ENCODE measurements at regions not wholly inside any gene's neighbourhood (a gene's known extent, or its start where the extent isn't known, plus 50 kb on each side); places are given as distances from the start of the nearest gene placed in this dataset.
"Not testable (repeated sequence)": the region's sequence is repeated elsewhere in the genome, so short reads cannot be mapped to it uniquely, and the experiment has no call there.

DNA sequence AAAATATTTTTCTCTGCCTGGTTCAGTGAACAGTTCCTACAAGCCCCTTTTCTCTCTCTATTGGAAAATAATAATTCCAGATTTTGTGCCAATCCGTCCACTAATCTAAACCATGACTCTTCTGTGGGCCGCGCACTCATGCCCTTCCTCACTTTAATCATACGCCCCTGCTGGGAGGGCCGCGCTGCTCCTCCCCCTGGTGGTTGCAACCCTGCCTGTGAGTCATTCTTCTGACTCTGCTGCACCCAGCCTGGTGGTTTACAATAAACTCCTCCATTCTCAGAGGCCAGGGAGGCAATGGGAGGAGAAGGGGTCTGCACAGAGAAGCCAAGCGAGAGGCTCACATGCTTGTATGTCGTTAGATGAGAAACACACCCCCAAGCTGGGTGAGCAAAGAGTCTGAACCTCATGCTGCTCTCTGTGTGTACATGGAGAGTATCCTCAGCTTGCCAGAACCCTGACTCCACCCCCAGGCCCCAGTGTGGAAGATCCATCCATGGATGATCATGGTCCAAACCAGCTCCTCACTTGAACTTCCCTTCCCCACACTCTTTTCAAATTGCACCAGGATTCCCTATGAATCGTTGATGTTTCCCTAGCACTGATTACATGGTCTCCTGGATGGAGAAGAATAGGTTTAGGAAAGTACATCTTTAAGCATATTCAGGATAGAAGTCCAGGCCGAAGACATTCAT lies 228.9 kb downstream of the ANKRD30B start:
- no peak for ATAC-seq (ENCODE audit: low read depth)
- CTCF ChIA-PET: no interaction called here

DNA sequence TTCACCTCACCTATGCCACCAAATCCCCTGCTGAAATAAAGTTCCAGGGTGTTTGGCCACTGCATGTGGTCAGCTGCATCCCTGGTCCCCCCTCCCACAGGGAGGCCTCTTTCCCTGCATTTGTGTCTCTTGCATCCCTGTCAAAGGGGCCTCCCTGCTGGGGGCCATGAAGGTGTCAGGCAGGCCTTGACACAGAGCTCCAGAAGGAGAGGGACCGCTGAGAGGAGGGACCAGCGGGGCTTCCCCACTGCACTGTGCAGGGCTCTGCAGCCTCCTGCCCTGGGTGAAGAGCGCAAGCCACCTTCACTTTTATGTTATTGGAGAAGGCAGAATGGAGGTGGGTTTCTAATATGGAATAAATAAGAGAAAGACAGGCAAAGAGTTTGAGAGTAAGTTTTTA lies 230.2 kb downstream of the ANKRD30B start:
- ATAC-seq (ENCODE audit: low read depth) (no peak), DNase-seq (no peak)
- H3K4me1 Mint-ChIP-seq: no peaks in the 10 kb centered on the region
- H3K36me3 Mint-ChIP-seq (ENCODE audit: low read depth): no peaks in the 10 kb centered on the region
- TF ChIP-seq, protein P1, sequence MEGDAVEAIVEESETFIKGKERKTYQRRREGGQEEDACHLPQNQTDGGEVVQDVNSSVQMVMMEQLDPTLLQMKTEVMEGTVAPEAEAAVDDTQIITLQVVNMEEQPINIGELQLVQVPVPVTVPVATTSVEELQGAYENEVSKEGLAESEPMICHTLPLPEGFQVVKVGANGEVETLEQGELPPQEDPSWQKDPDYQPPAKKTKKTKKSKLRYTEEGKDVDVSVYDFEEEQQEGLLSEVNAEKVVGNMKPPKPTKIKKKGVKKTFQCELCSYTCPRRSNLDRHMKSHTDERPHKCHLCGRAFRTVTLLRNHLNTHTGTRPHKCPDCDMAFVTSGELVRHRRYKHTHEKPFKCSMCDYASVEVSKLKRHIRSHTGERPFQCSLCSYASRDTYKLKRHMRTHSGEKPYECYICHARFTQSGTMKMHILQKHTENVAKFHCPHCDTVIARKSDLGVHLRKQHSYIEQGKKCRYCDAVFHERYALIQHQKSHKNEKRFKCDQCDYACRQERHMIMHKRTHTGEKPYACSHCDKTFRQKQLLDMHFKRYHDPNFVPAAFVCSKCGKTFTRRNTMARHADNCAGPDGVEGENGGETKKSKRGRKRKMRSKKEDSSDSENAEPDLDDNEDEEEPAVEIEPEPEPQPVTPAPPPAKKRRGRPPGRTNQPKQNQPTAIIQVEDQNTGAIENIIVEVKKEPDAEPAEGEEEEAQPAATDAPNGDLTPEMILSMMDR (IDR thresholded peaks at IDR 0.05): no peak
- intact Hi-C loops (cut with micrococcal nuclease): no loop called here
- no peak overlapping the region for H3K4me3 Mint-ChIP-seq
- H3K27me3 Mint-ChIP-seq: no peaks in the 10 kb centered on the region
- H3K9me3 Mint-ChIP-seq: peaks cover 6% of the 10 kb centered on the region
- ChIA-PET CTCF (no interaction called here), POLR2A (no interaction called here)
- H3K27ac Mint-ChIP-seq: no peak overlapping the region

More for the DNA sequence above, 228.9 kb downstream of the ANKRD30B start:
- no peaks in the 10 kb centered on the region for H3K36me3 Mint-ChIP-seq (ENCODE audit: low read depth)
- no peaks in the 10 kb centered on the region for H3K4me1 Mint-ChIP-seq
- DNase-seq: no peak
- intact Hi-C loops (cut with micrococcal nuclease): no loop called here
- H3K27ac Mint-ChIP-seq: no peak overlapping the region
- H3K4me3 Mint-ChIP-seq: no peak overlapping the region
- H3K9me3 Mint-ChIP-seq: peaks cover 5% of the 10 kb centered on the region
- POLR2A ChIA-PET: no interaction called here
- H3K27me3 Mint-ChIP-seq: no peaks in the 10 kb centered on the region
- TF ChIP-seq, protein P1 (IDR thresholded peaks at IDR 0.05): no peak

DNA sequence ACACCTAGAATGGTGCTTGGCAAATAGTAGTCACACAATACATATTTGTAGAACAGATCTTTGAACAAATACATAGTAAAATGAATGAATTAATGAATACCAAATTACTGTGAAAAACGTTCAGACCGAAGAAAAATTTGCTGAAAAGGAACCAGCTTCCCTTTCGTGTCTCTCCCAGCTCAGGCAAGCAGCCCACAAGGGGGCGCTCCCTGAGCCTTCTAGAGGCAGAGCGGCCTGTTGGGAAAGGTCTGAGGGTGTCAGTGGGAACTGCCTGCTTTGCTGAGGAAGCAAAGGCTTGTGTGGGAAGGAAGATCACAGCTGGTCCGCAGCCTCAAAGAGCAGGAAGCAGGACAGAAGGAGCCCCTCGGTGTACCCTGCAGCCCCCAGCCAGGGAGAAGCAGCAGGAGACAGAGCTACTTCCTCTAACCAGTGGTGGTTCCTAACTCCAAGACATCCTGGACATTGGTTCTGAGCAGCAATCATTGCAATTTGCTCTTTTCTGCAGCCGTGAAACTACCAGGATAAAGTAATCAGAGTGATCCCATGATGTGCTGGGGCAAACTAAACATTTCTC lies 231.1 kb downstream of the ANKRD30B start:
- Mint-ChIP-seq H3K9me3 (peaks cover 6% of the 10 kb centered on the region), H3K27me3 (no peaks in the 10 kb centered on the region), H3K4me1 (no peaks in the 10 kb centered on the region), H3K36me3 (ENCODE audit: low read depth) (no peaks in the 10 kb centered on the region), H3K4me3 (no peak overlapping the region), H3K27ac (no peak overlapping the region)
- ChIA-PET POLR2A (no interaction called here), CTCF (no interaction called here)
- TF ChIP-seq, protein P1 (IDR thresholded peaks at IDR 0.05): no peak
- DNase-seq (no peak), ATAC-seq (ENCODE audit: low read depth) (no peak)
- intact Hi-C loops (cut with micrococcal nuclease): no loop called here

DNA sequence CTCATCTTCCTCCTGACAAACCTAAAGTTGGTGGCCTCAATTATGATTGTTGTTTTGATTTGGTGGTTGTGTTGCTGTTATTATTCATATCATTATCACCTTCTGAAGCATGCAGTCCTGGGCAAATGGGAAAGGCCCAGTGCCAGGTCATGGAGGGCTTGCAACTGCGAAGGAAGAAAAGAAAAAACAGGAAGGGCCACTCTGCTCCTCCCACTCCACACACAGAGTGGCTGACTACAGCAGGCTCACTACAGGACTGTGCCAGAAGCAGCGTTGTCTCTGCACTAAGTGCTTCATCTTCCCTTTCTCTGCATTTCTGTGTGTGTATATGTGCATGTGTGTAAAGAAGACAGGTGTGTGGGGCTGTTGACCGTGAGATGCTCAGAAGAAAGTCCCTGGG lies 231.9 kb downstream of the ANKRD30B start:
- no peak overlapping the region for H3K4me3 Mint-ChIP-seq
- TF ChIP-seq, protein P1 (IDR thresholded peaks at IDR 0.05): no peak
- no peak overlapping the region for H3K27ac Mint-ChIP-seq
- CTCF ChIA-PET: no interaction called here
- DNase-seq: no peak
- POLR2A ChIA-PET: no interaction called here
- peaks cover 4% of the 10 kb centered on the region for H3K9me3 Mint-ChIP-seq
- no peak for ATAC-seq (ENCODE audit: low read depth)
- intact Hi-C loops (cut with micrococcal nuclease): no loop called here
- H3K36me3 Mint-ChIP-seq (ENCODE audit: low read depth): no peaks in the 10 kb centered on the region
- H3K4me1 Mint-ChIP-seq: no peaks in the 10 kb centered on the region
- no peaks in the 10 kb centered on the region for H3K27me3 Mint-ChIP-seq

DNA sequence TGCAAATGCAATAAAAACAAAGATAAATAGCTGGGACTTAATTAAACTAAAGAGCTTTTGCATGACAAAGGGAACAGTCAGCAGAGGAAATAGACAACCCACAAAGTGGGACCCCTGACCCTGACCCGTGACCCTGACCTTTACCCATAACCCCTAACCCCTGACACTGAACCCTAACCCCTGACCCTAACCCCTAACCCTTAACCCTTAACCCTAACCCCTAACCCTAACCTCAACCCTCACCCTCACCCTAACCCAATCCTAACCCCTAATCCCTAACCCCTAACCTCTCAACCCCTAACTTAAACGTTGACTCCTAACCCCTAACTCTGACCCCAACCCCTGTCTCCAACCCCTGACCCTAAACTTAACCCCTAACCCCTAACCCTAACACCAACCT lies 236.6 kb downstream of the ANKRD30B start:
- ATAC-seq (ENCODE audit: low read depth); CTCF ChIA-PET; H3K4me1 Mint-ChIP-seq; DNase-seq; H3K27me3 Mint-ChIP-seq; H3K9me3 Mint-ChIP-seq; H3K27ac Mint-ChIP-seq; H3K36me3 Mint-ChIP-seq (ENCODE audit: low read depth); intact Hi-C loops (cut with micrococcal nuclease); H3K4me3 Mint-ChIP-seq; POLR2A ChIA-PET: not testable (repeated sequence)

DNA sequence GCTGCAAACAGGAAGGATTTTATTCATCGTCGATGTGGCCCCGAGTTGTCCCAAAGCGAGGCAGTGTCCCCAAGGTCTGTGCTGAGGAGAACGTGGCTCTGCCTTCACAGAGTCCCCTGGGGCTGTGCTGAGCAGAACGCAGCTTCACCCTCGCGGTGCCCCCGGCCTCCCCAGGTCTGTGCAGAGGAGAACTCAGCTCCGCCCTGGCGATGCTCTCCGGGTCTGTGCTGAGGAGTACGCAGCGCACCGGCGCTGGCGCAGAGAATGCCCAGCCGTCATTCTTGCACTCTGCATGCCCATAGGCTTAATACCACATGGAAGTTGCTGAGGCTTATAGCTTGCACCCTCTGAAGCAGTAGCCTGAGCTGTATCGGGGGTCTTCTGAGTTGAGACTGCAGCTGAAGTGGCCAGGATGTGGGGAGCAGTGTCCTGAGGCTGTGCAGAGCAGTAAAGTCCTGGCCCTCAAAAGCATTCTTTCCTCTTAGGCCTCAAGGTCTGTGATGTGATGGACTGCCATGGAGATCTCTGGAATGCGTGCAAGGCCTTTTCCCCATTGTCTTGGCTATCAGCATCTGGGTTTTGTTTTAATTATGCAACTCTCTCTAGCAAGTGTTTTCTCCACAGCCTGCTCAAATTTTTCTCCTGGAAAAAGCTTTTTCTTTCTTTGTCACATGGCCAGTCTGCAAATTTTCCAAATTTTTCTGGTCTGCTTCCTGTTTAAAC lies 237.5 kb downstream of the ANKRD30B start:
- H3K27me3 Mint-ChIP-seq; intact Hi-C loops (cut with micrococcal nuclease): not testable (repeated sequence)

DNA sequence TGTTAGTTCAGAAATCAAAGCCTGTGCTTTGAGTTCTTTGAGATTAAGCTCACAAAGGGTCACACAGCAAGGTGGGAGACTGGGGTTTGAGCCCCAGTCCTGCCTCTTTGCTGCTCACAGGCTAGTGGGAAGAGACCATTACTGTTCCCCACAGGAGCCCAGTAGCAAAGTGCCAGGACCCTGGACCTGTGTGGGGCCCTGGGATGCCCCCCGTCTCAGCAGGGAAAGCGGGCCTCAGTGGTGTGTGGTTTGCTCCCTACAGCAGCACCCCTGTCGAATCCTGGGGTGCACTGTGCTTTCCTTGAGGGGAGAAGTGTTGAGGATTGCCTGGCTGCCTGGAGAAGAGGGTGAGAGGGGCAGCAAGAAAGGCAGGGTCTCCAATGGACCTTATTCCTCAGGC lies 239.4 kb downstream of the ANKRD30B start:
- POLR2A ChIA-PET; ATAC-seq (ENCODE audit: low read depth); H3K4me1 Mint-ChIP-seq; H3K27me3 Mint-ChIP-seq; intact Hi-C loops (cut with micrococcal nuclease); DNase-seq; H3K4me3 Mint-ChIP-seq; CTCF ChIA-PET; H3K27ac Mint-ChIP-seq; H3K9me3 Mint-ChIP-seq; H3K36me3 Mint-ChIP-seq (ENCODE audit: low read depth): not testable (repeated sequence)

More for the DNA sequence above, 237.5 kb downstream of the ANKRD30B start:
- H3K4me1 Mint-ChIP-seq; H3K9me3 Mint-ChIP-seq; ATAC-seq (ENCODE audit: low read depth); POLR2A ChIA-PET; CTCF ChIA-PET; H3K4me3 Mint-ChIP-seq; DNase-seq; H3K36me3 Mint-ChIP-seq (ENCODE audit: low read depth); H3K27ac Mint-ChIP-seq: not testable (repeated sequence)

DNA sequence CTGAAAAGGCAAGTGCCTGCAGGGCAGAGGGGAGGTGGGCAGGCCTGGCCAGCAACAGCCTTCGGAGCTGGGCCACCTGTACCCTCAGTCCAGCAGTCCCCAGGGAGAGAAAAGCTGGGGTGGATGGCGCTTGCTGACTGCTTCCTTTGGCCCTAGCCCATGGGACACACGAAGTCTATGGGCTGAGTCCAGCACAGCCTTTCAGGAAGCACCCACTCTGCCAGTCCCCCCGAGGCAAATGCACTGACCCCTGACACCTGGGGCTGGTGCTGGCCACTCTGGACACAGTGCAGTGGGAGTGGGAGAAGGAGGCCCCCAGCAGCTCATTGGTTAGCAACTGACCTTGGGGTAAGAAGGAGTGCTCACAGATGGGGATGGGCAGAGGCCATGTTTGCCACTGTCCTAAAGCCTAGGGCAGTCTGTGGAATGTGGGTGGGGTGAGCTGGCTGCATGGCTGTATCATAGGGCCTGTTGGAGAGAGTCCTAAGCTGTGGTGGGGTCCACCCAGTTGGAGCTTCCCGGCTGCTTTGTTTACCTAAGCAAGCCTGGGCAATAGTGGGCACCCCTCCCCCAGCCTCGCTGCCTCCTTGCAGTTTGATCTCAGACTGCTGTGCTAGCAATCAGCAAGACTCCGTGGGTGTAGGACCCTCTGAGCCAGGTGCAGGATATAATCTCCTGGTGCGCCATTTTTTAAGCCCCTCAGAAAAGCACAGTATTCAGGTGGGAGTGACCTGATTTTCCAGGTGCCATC lies 240.2 kb downstream of the ANKRD30B start:
- H3K4me3 Mint-ChIP-seq; intact Hi-C loops (cut with micrococcal nuclease); DNase-seq; H3K4me1 Mint-ChIP-seq; POLR2A ChIA-PET; H3K27ac Mint-ChIP-seq; H3K27me3 Mint-ChIP-seq; H3K36me3 Mint-ChIP-seq (ENCODE audit: low read depth); H3K9me3 Mint-ChIP-seq; ATAC-seq (ENCODE audit: low read depth); CTCF ChIA-PET: not testable (repeated sequence)
